AML-193 (cell line): ENCODE measurements at regions not wholly inside any gene's neighbourhood (a gene's known extent, or its start where the extent isn't known, plus 50 kb on each side); places are given as distances from the start of the nearest gene placed in this dataset.
"Not testable (repeated sequence)": the region's sequence is repeated elsewhere in the genome, so short reads cannot be mapped to it uniquely, and the experiment has no call there.

Experiments used
- DNase-seq, 2 experiments: peaks; one replicate each; lab custom pipeline; 2025; lab: John Stamatoyannopoulos, UW

DNA sequence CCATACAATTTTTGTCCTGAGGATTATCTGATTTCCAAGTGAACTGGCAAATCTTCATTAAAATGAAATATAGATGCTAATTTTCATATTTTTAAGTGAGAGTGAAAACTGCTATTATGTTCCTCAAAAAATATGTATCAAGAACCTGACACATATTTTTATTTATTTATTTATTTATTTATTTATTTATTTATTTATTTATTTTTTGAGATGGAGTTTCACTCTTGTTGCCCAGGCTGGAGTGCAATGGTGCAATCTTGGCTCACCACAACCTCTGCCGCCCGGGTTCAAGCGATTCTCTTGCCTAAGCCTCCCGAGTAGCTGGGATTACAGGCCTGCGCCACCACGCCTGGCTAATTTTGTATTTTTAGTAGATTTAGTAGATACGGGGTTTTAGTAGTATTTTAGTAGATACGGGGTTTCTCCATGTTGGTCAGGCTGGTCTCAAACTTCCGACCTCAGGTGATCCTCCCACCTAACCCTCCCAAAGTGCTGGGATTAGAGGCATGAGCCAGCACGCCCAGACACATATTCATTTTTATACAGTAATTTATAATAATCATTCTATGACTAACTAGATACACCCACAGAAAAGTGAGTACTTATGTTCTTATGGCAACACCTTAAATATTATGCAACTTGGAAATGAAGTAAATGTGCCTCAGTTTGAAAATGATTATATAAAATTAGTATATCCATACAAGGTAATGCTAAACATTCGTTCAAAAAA, 248.3 kb downstream of the CDH7 start:
- not testable (repeated sequence) for DNase-seq

GRCh38 chr18:65995206-65995605, 244.4 kb downstream of the CDH7 start:
- no peak for DNase-seq

GRCh38 chr18:65994302-65994701, 243.5 kb downstream of the CDH7 start:
- no peak for DNase-seq

DNA sequence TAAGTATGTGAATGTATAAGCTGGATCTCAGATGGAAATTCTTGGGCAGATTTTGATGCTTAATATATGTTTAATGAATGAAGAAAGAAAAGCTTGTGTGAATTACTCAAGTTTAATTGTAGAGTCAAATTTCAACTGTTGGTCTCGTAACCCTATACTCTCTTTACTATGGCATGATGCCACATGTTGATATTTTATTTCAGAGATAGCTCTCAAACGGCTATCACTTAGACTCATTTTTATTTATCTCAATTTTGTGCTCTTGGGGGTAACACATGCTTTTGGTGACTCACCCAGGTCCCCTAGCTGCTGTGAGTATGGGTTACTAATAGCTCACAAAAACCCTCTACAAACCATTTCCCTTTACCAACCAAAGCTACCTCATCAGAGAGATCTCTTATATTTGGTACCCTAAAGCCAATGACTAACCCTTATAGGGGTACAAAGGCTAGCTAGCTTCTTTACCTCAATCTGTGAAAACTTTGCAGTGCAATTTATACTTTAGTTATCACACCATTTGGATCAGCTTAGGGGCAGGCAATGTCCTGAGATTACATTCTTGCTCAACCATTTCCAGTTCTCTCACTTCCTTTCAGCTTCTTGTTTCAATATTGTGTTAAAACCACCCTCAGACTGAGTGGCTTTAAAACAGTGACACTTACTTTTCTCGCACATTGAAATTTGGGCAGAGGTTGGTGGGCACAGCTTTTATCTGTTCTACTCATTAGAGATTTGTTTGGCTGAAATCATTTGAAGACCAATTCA, 240.3 kb downstream of the CDH7 start:
- DNase-seq: no peak

DNA sequence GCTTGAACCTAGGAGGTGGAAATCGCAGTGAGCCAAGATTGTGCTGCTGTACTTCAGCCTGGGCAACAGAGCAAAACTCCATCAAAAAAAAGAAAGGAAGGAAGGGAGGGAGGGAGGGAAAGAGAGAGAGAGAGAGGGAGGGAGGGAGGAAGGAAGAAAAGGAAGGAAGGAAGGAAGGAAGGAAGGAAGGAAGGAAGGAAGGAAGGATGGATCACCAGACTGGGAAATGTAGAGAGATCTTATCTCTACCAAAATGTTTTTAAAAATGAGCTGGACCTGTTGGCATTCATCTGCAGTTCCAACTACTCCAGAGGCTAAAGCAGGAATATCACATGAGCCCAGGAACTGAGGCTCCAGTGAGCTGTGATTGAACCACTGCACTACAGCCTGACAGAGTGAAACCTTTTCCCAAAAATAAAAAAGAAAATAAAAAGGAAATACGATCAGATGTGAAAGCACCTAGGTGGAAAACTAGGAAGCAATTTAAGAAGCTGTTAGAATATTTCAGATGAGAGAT, 239.4 kb downstream of the CDH7 start:
- no peak for DNase-seq

GRCh38 chr18:65988972-65989371, 238.2 kb downstream of the CDH7 start:
- no peak for DNase-seq

GRCh38 chr18:65988386-65988785, 237.6 kb downstream of the CDH7 start:
- DNase-seq: no peak

DNA sequence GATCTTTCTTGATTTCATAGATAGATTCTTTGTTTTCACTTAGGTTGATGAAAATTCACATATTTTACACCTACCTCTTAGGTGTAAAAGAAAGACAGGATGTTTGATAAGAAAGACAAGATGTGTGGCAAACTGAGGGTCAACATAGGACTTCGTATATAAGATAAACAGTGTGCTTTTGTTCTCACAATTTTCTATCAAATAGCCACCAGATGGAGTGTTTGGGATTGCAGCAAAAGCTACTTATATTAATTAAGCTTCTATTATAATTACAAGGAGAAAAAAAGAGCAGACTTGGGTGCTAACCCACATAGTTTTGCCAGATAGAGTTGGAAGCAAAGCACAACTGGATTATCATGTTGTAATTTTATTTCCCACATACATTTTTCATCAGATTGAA, 232.9 kb downstream of the CDH7 start:
- peak; percentile 4 to 10 for DNase-seq

DNA sequence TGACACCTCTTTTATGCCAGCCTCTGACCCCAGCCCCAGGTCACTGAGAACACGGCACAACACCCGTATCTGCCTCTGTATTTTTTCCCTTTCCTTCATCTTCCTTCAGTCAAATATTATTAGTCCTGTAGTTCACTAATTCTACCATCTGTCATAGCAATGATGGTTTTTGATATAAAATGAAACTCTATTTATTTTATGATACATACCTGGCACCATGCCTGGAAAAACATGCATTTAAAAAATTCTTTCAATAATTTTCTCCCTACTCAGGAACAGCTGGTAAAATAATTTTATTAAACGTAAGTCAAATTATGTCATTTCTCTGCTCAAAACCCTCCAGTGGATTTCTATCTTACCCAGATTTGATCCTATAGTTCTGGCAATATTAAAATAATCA, 224.7 kb downstream of the CDH7 start:
- no peak for DNase-seq

DNA sequence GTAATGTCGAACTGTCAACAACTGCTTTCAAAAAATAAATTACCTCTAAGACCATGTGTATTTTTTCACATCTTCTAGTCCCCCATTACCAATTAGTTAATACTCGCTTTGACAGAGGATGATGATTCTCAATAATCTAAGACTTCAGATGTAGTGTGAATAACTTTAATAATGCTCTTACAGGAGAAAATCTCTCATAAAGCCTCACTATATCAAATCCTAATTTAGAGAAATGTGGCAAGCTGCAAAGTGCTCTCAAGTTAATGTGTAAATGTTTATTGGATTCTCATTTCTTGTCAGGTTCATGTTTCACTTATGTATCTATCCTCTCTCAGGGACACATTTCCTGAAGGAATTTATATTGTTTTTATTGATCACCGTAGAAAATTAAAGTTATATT, 223.9 kb downstream of the CDH7 start:
- no peak for DNase-seq

- DNase-seq: no peak
These were observed 217.6 kb downstream of the CDH7 start for GRCh38 chr18:65968239-65969004.

DNA sequence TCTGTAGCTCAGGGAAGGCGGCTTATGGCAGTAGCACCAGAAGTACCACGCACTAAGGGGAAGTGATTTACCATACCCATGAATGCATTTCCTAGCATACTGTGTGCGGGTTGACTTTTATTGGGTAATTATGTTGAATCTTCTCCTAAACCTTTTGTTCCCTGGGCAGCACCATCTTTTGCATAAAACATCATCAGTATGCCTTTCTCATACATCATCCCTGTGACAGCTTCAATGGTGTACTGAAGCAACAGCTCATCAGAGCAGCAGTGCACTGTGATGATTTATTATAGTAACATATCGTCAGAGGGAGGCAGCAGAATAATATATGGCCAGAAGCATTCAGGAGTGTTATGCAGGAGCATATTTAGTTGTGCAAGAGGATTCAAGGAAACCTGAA, 204.9 kb downstream of the CDH7 start:
- no peak for DNase-seq

GRCh38 chr18:65954372-65954771, 203.6 kb downstream of the CDH7 start:
- no peak for DNase-seq

DNA sequence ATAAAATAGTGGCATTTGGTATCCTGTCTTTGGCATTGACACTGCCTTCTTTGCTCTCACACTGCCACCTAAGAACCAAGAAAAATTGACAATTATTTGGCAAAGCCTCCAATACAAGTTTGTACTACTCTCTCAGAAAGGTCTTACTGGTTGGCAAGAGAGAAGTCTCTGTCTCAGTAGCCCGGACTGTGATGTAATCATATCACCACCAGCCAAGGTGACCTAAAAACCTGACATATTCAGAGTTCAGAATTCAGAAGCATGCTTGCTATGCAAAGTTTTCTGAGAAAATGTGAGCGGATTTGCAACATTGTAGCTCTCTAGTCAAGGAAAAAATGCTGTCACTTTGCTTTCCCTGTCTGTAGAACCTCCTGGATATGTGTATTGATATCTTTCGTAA, 196.0 kb downstream of the CDH7 start:
- DNase-seq: no peak

GRCh38 chr18:65943268-65943667, 192.5 kb downstream of the CDH7 start:
- no peak for DNase-seq

DNA sequence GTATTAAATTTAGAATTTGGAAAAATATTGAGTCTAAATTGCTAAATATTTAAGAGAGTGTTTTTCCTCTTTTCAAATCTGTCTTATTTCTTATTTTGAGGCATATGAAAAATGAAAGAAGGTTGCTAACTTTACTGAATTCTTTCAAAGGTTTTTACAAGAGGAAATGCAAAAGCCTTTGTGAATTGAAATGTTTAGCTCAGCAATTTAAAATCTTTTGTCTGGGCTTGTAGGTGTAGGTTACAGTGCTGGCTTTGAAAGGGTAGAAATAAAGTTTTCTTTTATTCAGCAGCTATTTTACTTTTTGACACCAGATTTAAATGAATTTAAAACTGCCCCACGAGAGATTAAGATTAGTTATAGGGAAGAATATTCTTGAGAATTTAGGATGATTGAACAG, 192.0 kb downstream of the CDH7 start:
- DNase-seq: no peak

GRCh38 chr18:65942104-65942503, 191.3 kb downstream of the CDH7 start:
- no peak for DNase-seq

DNA sequence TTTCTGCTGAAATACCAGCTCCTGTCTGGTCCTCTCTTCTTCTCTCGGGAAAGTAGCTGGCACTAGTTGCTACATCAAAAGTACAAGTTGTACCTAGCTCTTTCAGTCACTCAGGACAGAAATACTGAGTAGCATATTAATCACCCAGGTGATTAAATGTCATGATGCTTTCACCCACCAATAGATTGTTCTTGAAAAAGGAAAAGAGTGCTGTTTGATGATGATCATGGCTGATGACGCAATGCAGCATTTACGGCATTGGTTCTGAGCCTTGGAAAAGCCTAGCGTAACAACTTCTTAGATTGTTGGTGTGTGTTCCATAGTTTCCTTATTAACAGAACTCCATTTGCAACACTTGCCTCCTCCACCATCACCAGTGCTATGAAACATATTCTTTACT, 190.7 kb downstream of the CDH7 start:
- DNase-seq: no peak
